Dedifferentiated amniotic fluid mesenchymal stem cell (primary cell): ENCODE measurements at regions not wholly inside any gene's neighbourhood (a gene's known extent, or its start where the extent isn't known, plus 50 kb on each side); places are given as distances from the start of the nearest gene placed in this dataset.

Experiments used
- DNase-seq: peaks from one replicate; pipeline ENCODE4 v3.0.0-alpha.2; 2016; ENCODE audit errors: extremely low spot score

DNA sequence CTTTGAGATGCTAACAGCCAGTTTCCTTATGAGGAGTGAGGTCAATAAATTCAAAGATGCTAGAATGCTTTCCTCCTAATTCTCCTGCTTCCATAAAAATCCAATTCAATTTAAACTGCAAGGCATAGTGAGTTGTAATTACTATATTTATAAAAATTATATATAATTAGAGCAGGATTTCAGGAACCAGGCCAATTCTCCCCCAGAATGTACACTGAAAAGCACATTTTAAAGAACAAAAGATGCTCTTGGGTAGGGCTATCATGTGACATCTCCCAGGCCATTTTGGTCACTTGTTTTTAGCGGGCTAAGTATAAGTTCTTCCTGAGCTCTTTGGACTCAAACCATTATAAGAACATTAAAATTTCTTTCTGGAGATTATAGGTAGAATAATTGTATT, 195.7 kb upstream of the KCNG1 start:
- no peak for DNase-seq

DNA sequence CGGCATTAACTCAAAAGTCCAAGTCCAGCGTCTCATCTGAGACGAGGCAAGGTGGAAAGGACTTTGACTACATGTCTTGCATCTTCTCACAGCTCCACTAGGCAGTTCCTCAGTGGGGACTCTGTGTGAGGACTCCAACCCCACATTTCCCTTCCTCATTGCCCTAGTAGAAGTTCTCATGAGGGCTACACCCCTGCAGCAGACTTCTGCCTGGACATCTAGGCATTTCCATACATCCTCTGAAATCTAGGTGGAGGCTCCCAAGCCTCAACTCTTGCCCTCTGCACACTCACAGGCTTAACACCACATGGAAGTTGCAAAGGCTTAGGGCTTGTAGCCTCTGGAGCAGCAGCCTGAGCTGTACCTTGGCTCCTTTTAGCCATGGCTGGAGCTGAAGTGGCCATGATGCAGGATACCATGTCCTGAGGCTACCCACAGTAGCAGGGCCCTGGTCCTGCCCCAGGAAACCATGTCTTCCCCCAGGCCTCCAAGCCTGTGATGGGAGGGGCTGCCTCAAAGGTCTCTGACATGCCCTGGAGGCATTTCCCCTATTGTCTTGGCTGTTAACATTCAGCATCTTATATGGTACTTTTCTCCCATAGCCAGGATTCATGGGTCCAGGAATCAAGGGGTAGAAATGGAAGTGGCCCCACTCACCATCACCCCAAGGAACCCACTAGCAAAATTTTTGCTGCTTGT, 194.6 kb upstream of the KCNG1 start:
- DNase-seq: no peak

DNA sequence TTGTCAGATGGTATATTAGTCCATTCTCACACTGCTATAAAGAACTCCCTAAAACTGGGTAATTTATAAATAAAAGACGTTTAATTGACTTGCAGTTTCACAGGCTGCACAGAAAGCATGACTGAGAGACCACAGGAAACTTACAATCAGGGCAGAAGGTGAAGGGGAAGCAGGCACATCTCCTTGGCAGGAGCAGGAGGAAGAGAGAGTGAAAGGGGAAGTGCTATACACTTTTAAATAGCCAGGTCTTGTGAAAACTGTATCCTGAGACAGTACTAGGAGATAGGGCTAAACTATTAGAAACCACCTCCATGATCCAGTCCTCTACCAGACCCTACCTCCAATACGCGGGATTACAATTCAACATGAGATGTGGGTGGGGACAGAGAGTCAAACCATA, 193.9 kb upstream of the KCNG1 start:
- no peak for DNase-seq

DNA sequence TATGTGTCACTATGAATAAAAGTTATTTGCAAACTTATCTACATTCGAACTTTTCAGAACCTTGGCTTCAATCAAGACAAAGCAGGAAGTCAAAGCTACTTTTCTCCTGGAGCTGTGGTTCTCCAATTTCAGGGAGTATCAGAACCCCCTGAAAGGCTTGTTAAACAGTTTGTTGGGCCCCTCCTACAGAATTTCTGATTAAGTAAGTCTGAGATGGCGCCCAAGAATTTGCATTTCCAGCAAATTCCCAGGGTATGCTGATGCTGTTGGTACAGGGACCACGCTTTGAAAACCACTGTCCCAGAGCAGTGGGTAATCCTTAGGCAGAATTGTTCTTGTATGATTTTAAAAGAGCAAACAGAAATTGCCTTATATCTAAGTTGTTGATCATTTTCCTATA, 189.9 kb upstream of the KCNG1 start:
- no peak for DNase-seq

DNA sequence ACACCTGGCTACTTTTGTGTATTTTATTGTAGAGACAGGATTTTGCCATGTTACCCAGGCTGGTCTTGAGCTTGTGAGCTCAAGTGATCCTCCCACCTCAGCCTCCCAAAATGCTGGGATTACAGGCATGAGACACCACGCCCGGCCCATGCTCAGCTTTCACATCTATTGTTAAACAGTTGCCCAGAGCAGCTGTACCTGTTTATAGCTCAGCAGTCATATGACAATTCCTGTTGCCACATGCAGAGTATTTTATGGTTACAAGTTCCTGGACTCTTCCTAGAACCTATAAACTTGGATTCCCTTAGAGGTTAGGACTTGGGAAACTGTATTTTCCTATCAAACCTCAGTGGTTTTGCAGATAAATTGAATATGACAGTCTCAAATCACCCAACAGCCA, 188.3 kb upstream of the KCNG1 start:
- no peak for DNase-seq

DNA sequence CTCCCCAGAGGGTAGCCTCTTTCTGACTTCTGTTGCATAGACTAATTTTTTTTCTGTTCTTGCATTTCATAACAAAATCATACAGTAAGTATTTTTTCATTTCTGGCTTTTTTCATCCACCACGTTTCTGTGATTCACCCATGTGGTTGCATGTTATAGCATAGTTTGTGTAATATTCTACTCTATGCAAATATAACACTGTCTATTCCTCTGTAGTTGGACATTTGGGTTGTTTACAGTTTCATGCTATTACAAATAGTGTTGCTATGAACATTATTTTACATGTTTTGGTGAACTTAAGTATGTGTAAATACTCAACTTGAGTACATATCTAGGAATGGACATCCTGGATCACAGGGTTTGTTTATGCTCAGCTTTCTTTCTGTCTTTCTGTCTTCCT, 187.2 kb upstream of the KCNG1 start:
- no peak for DNase-seq

DNA sequence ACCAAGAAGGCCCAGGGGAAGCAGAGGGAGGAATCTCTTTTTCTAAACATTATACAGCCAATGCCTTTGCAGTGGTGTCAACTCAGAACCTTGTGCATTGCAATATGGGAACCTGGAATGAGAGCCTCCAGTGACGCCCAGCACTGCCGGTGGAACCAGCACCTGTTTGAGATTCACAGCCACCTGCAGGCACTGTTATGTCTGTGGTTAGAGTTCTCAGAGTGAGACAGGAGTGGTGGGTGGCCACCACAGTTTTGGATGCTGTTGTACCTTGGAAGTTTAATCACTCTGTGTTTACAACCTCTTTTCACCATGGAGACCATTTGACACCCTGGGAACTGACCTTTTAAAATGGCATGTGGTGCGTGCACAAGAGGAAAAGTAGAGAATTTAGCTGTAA, 185.3 kb upstream of the KCNG1 start:
- no peak for DNase-seq

DNA sequence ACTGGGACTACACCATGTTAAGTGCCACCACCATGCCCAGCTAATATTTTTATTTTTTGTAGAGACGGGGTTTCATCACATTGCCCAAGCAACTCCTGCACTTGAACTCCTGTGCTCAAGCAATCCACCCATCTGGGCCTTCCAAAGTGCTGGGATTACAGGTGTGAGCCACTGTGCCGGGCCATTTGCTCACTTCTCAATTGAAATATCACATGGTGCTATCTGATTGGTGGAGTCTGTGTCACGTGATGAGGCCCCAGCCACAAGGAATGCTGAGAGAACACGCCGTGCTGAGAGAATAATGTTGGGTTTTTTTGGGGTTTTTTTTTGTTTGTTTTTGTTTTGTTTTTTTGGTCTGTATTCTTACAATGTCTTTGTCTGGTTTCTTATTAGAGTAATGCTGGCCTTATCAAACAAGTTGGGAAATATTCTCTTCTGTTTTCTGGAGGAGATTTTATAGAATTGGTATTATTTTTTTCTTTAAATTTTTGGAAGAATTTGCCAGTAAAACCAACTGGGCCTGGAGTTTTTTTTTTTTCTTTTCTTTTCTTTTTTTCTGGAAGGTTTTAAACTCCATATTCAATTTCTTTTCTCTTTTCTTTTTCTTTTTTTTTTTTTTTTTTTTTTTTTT, 183.2 kb upstream of the KCNG1 start:
- DNase-seq: no peak

DNA sequence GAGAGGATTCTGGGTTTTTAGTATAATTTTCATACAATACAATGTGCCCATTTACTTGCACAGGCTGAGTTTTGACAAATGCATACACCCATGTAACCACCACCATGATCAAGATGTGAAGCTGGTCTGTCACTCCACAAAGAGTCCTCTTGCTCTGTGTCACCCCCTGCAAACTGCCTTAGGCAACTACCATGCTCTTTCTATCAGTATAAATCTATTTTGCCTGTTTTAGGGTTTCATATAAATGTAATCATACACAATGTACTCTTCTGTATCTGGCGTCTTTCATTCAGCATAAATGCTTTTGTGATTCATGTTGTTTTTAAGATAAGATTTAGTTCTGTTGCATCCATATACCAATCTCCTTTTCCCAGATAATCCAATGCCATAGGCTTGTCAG, 181.9 kb upstream of the KCNG1 start:
- DNase-seq: no peak

DNA sequence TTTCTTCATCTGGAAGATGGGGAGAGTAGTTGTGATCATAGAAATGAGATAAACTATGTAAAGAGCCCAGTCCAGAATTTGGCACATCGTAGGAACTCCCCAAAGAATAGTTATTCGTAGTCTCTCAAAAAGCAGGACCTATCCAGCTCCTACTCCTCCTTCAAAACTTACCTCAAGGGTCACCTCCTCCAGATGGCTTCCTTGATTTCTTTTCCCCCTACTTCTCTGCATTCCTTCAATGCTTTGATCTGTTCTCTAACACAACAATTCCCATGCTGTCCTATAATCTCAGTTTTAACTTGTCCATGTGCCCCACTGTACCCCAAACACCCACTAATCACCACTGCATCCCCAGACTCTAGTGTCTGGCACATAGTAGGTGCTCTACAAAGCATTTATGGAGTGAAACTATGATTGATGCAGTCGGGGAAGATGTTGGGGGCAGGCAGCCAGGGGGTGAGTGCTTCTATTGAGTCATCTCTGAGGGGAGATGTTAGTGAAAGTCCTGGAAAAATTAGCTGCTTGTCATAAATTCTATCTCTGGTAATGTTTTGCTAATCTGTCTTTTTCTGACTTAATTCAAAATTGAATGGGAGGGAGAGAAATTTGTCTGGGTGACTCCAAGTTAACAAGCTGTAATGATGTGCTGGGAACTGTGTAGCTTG, 181.3 kb upstream of the KCNG1 start:
- DNase-seq: no peak

DNA sequence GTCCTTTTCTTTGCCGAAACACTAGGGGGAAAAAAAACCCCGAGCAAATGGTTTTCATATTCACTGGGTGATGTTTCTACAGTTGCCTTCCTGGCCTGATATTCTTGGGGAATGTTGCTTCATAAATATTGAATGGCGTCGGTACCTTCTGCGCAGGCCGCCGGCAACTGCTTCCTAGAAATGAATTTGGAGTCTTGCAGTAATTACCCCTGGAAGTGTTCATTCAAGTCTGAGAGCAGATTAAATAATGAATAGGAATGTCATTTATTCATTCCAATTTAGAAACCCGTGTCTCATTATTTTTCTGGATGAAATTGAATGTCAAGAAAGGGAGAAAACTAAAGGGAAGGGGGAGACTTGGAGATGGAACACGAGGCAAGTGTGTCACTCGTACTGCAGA, 179.4 kb upstream of the KCNG1 start:
- DNase-seq: no peak

DNA sequence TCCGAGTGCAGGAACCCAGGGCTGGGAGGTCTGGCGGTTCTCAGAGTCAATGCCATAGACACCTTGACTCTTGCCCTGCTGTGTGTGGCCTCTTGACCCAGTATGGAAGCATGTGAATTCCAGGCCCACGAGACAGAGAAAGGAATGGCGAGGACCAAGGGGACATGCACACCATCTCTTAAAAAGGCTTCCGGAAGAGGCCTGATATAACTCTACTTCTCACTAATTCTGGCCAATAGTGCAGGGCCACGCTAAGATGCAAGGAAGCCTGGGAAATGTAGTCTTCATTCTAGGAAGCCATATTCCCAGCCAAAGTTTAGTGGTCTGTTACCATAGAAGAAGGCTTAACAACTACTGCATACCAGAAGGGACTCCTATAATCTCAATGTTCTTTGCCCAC, 177.0 kb upstream of the KCNG1 start:
- DNase-seq: no peak

DNA sequence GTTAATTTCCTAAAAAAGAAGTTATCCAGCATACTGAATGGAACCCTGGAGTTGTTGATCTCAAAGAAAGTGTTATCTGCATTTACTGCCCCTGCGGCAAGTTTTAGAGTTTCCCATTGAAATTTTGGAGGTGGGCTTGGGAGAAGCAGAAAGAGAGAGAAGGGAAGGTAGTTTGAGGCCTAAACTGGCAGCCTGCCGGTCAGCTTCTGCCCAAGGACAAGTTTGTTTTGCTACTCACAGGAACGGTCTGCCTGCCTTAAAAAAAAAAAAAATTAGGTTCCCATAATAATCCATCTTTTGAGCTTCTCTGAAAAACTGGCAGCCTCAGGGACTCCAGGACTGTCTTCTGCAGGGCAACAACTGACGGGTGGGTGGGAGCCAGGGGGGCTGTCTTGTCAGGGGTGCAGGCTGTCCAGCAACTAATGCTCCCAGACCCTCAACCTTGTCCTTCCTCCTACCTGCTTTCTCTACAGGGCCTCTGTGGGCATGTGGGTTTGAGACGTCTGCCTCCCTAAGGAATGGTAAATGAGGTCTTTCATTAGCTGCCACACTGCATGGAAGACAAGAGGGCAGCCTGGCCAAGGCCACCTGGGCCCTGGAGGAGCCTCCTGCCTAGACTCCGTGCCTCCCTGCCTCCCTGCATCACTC, 176.1 kb upstream of the KCNG1 start:
- DNase-seq: no peak

DNA sequence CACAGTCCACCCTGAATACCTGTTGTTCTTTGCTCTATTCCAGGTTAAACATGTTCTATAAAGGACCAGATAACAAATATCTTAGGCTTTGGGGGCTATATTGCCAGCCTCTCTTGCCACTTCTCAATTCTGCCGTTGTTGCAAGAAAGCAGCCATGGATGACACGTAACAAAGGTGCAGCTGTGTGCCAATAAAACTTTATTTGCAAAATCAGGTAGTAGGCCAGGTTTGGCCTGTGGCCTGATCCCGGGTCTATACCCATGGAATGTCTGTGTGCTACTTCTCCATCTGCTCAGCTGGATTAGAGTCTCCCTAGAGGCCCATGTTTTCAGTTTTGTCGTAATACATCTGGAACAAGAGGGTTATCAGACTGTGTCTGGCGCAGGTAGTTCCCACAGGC, 175.3 kb upstream of the KCNG1 start:
- DNase-seq: no peak

DNA sequence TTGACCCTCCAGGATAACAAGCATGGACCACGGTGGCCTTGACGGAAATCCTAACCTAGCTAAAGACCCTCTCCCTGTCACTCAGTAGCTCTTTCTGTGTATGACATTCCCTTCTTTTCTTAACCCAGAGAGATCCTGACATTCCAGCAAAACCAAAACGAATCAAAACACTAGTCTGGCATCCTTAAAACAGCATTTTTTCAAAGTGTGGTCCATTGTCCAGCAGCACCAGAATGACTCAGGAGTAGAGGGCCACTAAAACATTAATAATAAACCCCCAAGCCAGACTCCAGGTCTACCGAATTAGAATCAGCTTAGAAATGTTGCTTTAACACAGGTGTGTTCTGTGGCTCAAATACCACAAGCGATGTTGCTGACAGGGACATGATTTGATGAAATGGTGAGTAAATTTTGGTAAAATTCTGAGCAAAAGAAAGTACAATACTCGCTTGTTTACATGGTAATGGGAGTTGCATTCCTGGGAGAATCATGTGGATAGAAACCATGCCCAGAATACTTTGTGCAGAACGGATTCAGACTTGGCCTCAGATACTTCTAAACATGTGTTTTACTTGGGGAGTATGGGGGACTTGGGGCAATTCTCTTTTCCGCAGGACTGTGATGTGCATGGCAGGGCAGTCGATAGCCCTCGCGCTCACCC, 174.2 kb upstream of the KCNG1 start:
- no peak for DNase-seq

DNA sequence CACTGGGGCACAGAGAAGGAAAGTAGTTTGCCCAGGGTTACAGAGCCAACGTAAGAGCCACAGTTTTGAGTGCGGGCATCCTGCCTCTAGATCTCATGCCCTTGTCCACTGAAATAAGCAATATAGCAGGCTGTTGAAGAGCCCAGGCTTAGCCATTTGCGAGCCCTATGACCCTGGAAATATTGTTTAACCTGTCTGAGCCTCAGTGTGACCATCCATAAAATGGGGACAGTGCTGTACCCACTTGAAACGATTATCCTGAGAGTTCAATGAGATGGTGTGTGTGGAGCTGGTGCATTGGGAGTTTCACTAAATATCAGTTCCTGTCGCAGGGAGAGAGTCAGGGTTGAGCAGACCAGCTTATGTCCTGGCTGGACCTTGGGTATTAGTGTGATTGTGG, 173.1 kb upstream of the KCNG1 start:
- DNase-seq: no peak

DNA sequence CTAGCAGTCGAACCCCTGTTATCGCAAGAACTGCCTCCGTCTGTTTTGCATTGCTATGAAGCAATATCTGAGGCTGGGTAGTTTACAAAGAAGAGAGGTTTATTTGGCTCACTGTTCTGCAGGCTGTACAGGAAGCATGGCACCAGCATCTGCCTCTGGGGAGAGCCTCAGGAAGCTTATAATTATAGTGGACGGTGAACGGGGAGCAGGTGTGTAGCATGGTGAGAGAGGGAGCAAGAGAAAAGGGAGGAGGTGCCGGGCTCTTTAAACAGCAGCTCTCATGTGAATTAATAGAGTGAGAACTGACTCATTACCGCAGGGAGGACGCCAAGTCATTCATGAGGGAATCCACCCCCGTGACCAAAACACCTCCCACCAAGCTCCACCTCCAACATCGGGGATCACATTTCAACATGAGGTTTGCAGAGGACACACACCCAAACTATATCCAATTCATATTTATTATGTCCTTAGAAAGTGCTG, 172.6 kb upstream of the KCNG1 start:
- DNase-seq: no peak

DNA sequence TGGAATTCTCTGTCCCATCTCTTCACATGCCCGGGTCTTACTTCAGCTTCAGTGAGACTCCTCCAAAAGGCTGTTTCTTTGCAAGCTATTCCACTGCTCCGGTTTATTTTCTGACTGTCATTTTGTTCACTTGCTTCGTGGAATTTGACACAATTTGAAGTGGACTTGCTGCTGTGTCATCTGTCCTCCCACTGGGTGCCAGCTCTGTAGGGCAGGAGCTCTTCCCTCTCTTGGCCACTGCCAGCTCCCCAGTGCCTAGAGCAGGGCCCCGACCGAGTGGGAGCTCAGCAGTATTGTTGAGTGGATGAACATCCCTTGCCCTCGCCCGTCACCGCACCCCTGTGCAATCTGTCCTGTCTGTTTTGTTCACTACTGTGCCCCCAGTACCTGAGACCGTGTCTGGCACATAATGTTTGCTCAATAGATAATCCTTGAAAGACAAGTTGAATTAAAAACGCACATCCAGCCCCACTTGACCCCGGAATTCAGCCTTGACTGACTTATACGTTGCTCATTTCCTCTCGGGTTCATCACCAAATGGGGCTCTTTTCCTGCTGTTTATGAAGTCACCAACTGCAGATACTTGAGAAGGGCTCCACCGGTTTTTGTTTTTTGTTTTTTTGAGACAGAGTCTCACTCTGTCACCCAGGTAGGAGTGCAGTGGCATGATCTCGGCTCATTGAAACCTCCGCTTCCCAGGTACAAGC, 170.3 kb upstream of the KCNG1 start:
- DNase-seq: no peak

DNA sequence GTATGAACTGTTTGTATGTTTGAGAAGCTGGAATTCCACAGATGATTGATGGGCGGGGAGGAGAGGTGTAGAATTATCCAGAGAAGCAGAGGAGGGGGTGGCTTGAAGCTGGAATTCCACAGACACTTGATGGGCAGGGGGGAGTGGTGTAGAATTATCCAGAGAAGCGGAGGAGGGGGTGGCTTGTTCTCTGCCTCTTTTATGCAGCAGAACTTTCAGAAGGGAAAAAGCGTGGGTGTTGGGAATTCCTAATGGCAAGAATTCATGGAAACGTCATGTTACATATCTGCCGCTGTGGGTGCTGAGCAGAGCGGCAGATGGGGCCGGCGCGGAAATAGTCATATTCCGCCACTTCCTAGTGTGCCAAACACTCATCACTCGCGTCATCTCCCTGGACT, 167.9 kb upstream of the KCNG1 start:
- no peak for DNase-seq

DNA sequence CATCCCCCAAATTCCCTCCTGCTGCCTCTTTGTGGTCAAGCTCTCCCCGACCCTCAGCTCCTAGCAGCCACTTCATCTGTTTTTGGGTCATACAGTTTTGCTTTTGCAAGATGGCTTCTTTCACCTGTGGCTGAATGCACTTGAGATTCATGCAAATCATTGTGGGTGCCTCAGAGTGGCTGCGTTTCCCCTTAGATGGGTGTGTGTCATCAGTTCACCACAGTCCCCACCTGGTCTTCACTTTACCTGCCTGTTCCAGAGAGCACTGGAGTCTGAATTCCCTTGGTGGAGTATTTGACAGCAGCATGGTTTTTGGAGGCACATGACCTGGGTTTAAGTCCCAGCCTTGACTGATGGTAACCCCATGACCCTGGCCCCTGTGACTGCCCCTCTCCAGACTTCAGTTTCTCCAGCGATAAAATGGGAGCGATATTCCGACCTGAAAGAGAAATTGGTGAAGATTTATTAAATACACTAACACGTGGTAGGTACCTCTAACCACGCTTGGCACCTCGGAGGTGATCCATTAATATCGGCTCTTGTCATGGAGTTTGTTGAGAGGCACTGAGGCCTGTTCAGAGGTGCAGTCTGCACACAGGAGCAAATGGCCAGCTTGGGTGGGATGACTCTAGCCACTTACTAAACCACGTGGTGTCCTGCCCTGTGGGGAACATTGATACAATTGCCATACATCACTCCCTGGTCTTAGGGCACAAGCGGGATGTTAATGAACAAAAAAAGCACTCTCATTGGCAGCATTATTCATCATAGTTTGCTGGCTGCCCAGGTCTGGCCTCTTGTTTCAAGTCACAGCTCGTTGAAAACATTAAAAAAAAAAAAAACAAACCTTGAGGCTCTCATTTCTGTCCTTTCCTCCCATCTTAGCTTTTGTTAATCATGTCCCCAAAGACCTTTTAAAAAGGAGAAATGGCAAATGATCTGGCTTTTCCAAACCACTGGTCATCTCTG, 167.2 kb upstream of the KCNG1 start:
- no peak for DNase-seq
